Immature natural killer cell (primary cell): ENCODE measurements at regions not wholly inside any gene's neighbourhood (a gene's known extent, or its start where the extent isn't known, plus 50 kb on each side); places are given as distances from the start of the nearest gene placed in this dataset.
"Not testable (repeated sequence)": the region's sequence is repeated elsewhere in the genome, so short reads cannot be mapped to it uniquely, and the experiment has no call there.

ENCODE experiments used
- DNase-seq, 3 donors: peaks; one replicate each; pipeline ENCODE4 v3.0.0; 2022; ENCODE audit warnings: mixed read lengths in 1 of 3
- H3K27ac Mint-ChIP-seq, 6 donors: one replicate each; pipeline ENCODE4 v1.8.0; 2020; ENCODE audit warnings: mixed read lengths in 6 of 6, mild to moderate bottlenecking in 5 of 6, inconsistent platforms in 4 of 6, moderate library complexity in 3 of 6
- H3K27me3 Mint-ChIP-seq, 3 donors: one replicate each; pipeline ENCODE4 v1.8.0; 2020 to 2021; ENCODE audit warnings: low read depth in 3 of 3, mild to moderate bottlenecking in 3 of 3, mixed read lengths in 3 of 3, moderate library complexity in 3 of 3, inconsistent platforms in 1 of 3
- H3K36me3 Mint-ChIP-seq, 3 donors: one replicate each; pipeline ENCODE4 v1.8.0; 2020; ENCODE audit warnings: mixed read lengths in 3 of 3, inconsistent platforms in 2 of 3, mild to moderate bottlenecking in 2 of 3
- H3K4me1 Mint-ChIP-seq, 2 donors: one replicate each; pipeline ENCODE4 v1.8.0; 2020; ENCODE audit warnings: inconsistent platforms in 2 of 2, mild to moderate bottlenecking in 2 of 2, mixed read lengths in 2 of 2, moderate library complexity in 1 of 2
- H3K4me3 Mint-ChIP-seq, 5 donors: one replicate each; pipeline ENCODE4 v1.8.0; 2020; ENCODE audit warnings: mild to moderate bottlenecking in 5 of 5, mixed read lengths in 5 of 5, inconsistent platforms in 3 of 5, moderate library complexity in 3 of 5
- H3K9me3 Mint-ChIP-seq, 6 donors: one replicate each; pipeline ENCODE4 v1.8.0; 2020; ENCODE audit warnings: mild to moderate bottlenecking in 6 of 6, mixed read lengths in 6 of 6, inconsistent platforms in 4 of 6, moderate library complexity in 3 of 6

GRCh38 chr6:144479991-144480390 lies 194.9 kb downstream of the UTRN start:
- Mint-ChIP-seq H3K9me3 (no peaks in the 10 kb centered on the region), H3K27ac (peak overlapping the region in 4 of 6 donors; percentile 14 to 82 (median 56)), H3K27me3 (peaks cover 2 to 11% (median 4%) of the 10 kb centered on the region in 3 donors), H3K36me3 (peaks cover 12 to 54% (median 24%) of the 10 kb centered on the region in 3 donors), H3K4me1 (peaks cover 27 to 59% of the 10 kb centered on the region in 2 donors), H3K4me3 (no peak overlapping the region)
- DNase-seq = no peak

GRCh38 chr6:144480473-144480872 lies 195.3 kb downstream of the UTRN start:
- Mint-ChIP-seq H3K27ac (peak overlapping the region in 2 of 6 donors; percentile 14 to 36), H3K36me3 (peaks cover 12 to 54% (median 19%) of the 10 kb centered on the region in 3 donors), H3K27me3 (peaks cover 3 to 15% (median 4%) of the 10 kb centered on the region in 3 donors), H3K4me1 (peaks cover 23 to 59% of the 10 kb centered on the region in 2 donors), H3K9me3 (no peaks in the 10 kb centered on the region), H3K4me3 (no peak overlapping the region)
- DNase-seq = no peak

- H3K9me3 Mint-ChIP-seq = no peaks in the 10 kb centered on the region
- no peak for DNase-seq
- peaks cover 2 to 15% (median 9%) of the 10 kb centered on the region in 3 donors for H3K27me3 Mint-ChIP-seq
- peaks cover 23 to 58% of the 10 kb centered on the region in 2 donors for H3K4me1 Mint-ChIP-seq
- peak overlapping the region in 5 of 6 donors; percentile 42 to 72 (median 60) for H3K27ac Mint-ChIP-seq
- peaks cover 16 to 56% (median 19%) of the 10 kb centered on the region in 3 donors for H3K36me3 Mint-ChIP-seq
- no peak overlapping the region for H3K4me3 Mint-ChIP-seq
Observed at GRCh38 chr6:144481527-144481926, 196.4 kb downstream of the UTRN start.

- Mint-ChIP-seq H3K27ac (peak overlapping the region in 5 of 6 donors; percentile 42 to 76 (median 67)), H3K4me3 (no peak overlapping the region), H3K9me3 (no peaks in the 10 kb centered on the region), H3K4me1 (peaks cover 23 to 52% of the 10 kb centered on the region in 2 donors), H3K27me3 (peaks cover 2 to 15% (median 7%) of the 10 kb centered on the region in 3 donors), H3K36me3 (peaks cover 16 to 51% (median 19%) of the 10 kb centered on the region in 3 donors)
- peak; percentile 30 to 50 (median 48) for DNase-seq
Observed at GRCh38 chr6:144482142-144482541, 197.0 kb downstream of the UTRN start.

- H3K27me3 Mint-ChIP-seq = peaks cover 5 to 9% (median 8%) of the 10 kb centered on the region in 3 donors
- peaks cover 16 to 38% of the 10 kb centered on the region in 2 donors for H3K4me1 Mint-ChIP-seq
- no peak for DNase-seq
- peak overlapping the region in 2 of 6 donors; percentile 17 to 46 for H3K27ac Mint-ChIP-seq
- no peaks in the 10 kb centered on the region for H3K9me3 Mint-ChIP-seq
- no peak overlapping the region for H3K4me3 Mint-ChIP-seq
- H3K36me3 Mint-ChIP-seq = peaks cover 11 to 49% (median 16%) of the 10 kb centered on the region in 3 donors
Observed at GRCh38 chr6:144485531-144485930, 200.4 kb downstream of the UTRN start.

- Mint-ChIP-seq H3K27ac (no peak overlapping the region), H3K27me3 (peaks cover 6 to 14% (median 6%) of the 10 kb centered on the region in 3 donors), H3K4me3 (no peak overlapping the region), H3K36me3 (peaks cover 16 to 49% (median 32%) of the 10 kb centered on the region in 3 donors), H3K4me1 (peaks cover 3 to 21% of the 10 kb centered on the region in 2 donors), H3K9me3 (no peaks in the 10 kb centered on the region)
- no peak for DNase-seq
Observed at GRCh38 chr6:144488590-144488989, 203.5 kb downstream of the UTRN start.

GRCh38 chr6:144493035-144493910 lies 208.1 kb downstream of the UTRN start:
- Mint-ChIP-seq H3K36me3 (peaks cover 28 to 47% (median 30%) of the 10 kb centered on the region in 3 donors), H3K9me3 (no peaks in the 10 kb centered on the region)

GRCh38 chr6:144495076-144495475 lies 209.9 kb downstream of the UTRN start:
- H3K36me3 Mint-ChIP-seq = peaks cover 29 to 50% (median 32%) of the 10 kb centered on the region in 3 donors

More at GRCh38 chr6:144493035-144493910, 208.1 kb downstream of the UTRN start:
- no peak overlapping the region for H3K4me3 Mint-ChIP-seq
- peaks cover 4 to 14% (median 5%) of the 10 kb centered on the region in 3 donors for H3K27me3 Mint-ChIP-seq
- H3K4me1 Mint-ChIP-seq = peaks cover 13 to 25% of the 10 kb centered on the region in 2 donors
- H3K27ac Mint-ChIP-seq = peak overlapping the region in 1 of 6 donors; percentile 48
- DNase-seq = no peak

GRCh38 chr6:144497650-144498049 lies 212.5 kb downstream of the UTRN start:
- peak overlapping the region in 5 of 6 donors; percentile 13 to 47 (median 20) for H3K27ac Mint-ChIP-seq

More at GRCh38 chr6:144495076-144495475, 209.9 kb downstream of the UTRN start:
- not testable (repeated sequence) for H3K27ac Mint-ChIP-seq, H3K9me3 Mint-ChIP-seq, DNase-seq, H3K4me3 Mint-ChIP-seq
- Mint-ChIP-seq H3K4me1 (peaks cover 21 to 42% of the 10 kb centered on the region in 2 donors), H3K27me3 (peaks cover 2 to 12% (median 5%) of the 10 kb centered on the region in 3 donors)

GRCh38 chr6:144500892-144501291 lies 215.8 kb downstream of the UTRN start:
- no peak for DNase-seq
- peaks cover 0 to 9% (median 4%) of the 10 kb centered on the region in 6 donors for H3K9me3 Mint-ChIP-seq
- H3K27me3 Mint-ChIP-seq = peaks cover 0 to 5% (median 1%) of the 10 kb centered on the region in 3 donors
- H3K4me1 Mint-ChIP-seq = peaks cover 62 to 87% of the 10 kb centered on the region in 2 donors
- peak overlapping the region; percentile 27 to 90 (median 82) for H3K27ac Mint-ChIP-seq
- peak overlapping the region in 2 of 5 donors; percentile 30 to 42 for H3K4me3 Mint-ChIP-seq
- peaks cover 31 to 62% (median 45%) of the 10 kb centered on the region in 3 donors for H3K36me3 Mint-ChIP-seq

More at GRCh38 chr6:144497650-144498049, 212.5 kb downstream of the UTRN start:
- H3K4me3 Mint-ChIP-seq = no peak overlapping the region
- H3K36me3 Mint-ChIP-seq = peaks cover 13 to 43% (median 24%) of the 10 kb centered on the region in 3 donors
- no peak for DNase-seq
- H3K4me1 Mint-ChIP-seq = peaks cover 32 to 55% of the 10 kb centered on the region in 2 donors
- no peaks in the 10 kb centered on the region for H3K9me3 Mint-ChIP-seq
- peaks cover 1 to 8% (median 5%) of the 10 kb centered on the region in 3 donors for H3K27me3 Mint-ChIP-seq

- Mint-ChIP-seq H3K36me3 (peaks cover 31 to 63% (median 37%) of the 10 kb centered on the region in 3 donors), H3K27ac (peak overlapping the region in 3 of 6 donors; percentile 6 to 56 (median 32)), H3K4me3 (peak overlapping the region in 1 of 5 donors; percentile 38), H3K9me3 (peaks cover 0 to 10% (median 5%) of the 10 kb centered on the region in 6 donors), H3K4me1 (peaks cover 70 to 86% of the 10 kb centered on the region in 2 donors)
- not testable (repeated sequence) for DNase-seq, H3K27me3 Mint-ChIP-seq
Observed at GRCh38 chr6:144505214-144505613, 220.1 kb downstream of the UTRN start.

- Mint-ChIP-seq H3K9me3 (peaks cover 0 to 10% (median 5%) of the 10 kb centered on the region in 6 donors), H3K36me3 (peaks cover 28 to 59% (median 37%) of the 10 kb centered on the region in 3 donors), H3K4me3 (peak overlapping the region in 1 of 5 donors; percentile 0), H3K4me1 (peaks cover 63 to 86% of the 10 kb centered on the region in 2 donors), H3K27ac (peak overlapping the region in 3 of 6 donors; percentile 17 to 41 (median 17))
- H3K27me3 Mint-ChIP-seq, DNase-seq: not testable (repeated sequence)
Observed at GRCh38 chr6:144506051-144506450, 220.9 kb downstream of the UTRN start.

GRCh38 chr6:144507772-144508312 lies 222.7 kb downstream of the UTRN start:
- Mint-ChIP-seq H3K27ac (peak overlapping the region in 4 of 6 donors; percentile 15 to 48 (median 30)), H3K36me3 (peaks cover 26 to 53% (median 36%) of the 10 kb centered on the region in 3 donors), H3K4me1 (peaks cover 58 to 79% of the 10 kb centered on the region in 2 donors), H3K9me3 (peaks cover 0 to 10% (median 5%) of the 10 kb centered on the region in 6 donors)
- H3K4me3 Mint-ChIP-seq, H3K27me3 Mint-ChIP-seq, DNase-seq: not testable (repeated sequence)
